Stimulated activated CD8-positive, alpha-beta memory T cell treated with anti-CD3 and anti-CD28 coated beads, Interleukin-4, amount 100 ng/mL, for 1 hour (primary cell): ENCODE measurements at regions not wholly inside any gene's neighbourhood (a gene's known extent, or its start where the extent isn't known, plus 50 kb on each side); places are given as distances from the start of the nearest gene placed in this dataset.

Source experiments
- DNase-seq, 2 donors: peaks; one replicate each; pipeline ENCODE4 v3.0.0-alpha.2; 2020; ENCODE audit warnings: low read depth in 2 of 2, low spot score in 1 of 2

DNA sequence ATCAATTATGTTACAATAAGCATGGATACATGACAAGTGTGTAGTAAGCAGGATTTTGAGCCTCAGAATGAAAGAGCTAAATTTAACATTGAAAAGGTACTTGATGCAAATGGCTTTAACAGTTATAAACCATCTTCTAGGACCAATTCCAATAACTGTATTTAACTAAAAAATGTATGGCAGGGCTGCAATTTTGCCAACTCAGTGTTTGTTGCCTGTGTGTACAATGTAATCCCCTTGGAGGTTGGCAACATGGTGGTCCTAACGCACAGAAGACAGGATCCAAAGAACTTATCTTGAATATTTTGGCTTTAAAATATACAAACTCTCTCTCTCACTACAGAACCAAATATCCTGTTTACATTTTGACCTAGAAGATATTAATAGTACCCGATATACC, 2314.1 kb downstream of the LRRC4C start:
- no peak for DNase-seq

DNA sequence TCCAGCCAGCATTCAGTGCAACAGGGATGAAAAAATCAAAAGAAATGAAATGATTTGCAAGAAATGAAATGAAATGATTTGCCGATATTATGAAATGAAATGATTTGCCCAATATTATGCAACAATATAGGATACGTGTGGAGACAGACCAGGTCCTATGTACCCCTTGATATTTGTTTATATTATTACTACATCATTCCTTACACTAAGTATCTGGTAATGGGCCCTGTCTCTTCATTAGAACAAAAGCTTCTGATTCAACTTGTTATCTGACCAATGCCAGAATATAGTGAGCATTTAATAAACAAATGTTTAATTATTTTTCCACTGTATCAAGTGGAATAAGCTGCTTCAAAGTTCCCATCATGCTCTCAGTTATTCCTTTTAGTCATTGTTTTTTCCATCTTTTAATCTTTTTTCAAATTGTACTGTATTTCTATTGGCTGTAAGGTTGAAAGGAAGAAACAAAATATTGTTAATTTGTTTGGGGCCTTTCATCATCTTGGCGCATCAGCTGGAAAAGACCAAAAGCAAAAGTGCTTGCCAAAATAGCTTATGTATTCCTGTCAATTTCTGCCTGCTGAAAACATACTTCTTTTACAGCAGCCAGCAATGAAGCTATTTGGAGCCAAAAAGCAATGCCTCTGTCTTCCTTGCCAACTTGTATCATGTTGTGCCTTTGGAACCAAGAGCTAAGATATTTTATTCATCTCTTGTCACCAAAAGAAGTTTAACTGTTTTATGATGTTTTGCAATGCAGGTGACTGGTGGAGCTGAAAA, 2314.9 kb downstream of the LRRC4C start:
- no peak for DNase-seq

DNA sequence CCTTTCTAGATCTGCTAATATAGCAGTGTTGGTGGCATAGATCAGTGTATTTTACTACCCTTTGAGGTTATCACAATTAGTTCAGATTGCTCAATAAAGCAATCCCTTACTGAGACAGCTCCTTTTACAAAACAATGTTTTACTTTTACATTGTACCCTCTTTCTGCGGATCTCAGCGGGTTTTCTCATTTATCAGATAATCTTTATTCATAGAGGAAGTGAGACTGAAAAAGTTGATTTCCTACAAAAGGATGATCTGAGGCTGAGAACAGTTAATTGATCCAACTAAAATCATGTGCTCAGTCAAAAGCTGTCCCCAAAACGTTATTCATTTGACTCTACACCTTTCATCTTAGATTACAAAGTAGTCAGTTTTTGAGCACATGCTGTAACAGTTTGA, 2319.9 kb downstream of the LRRC4C start:
- no peak for DNase-seq

DNA sequence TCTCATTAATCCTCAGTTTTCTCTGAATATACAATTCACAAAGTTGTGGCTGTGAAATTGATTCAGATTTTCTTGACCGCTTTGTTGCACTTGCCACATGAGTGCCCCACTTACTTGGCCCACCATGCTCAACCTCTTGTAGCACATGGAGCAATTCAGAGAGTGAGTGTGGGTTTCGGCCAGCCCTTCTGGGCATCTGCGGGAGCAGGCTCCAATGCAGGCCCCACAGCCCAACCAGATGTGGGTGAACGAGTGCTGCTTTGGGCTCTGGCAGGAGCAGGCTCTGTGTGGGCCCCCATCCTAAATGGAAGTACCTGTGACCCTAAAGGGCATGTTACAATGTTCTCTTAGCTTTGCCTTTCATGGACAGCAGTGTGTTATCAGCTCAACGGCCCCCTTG, 2338.6 kb downstream of the LRRC4C start:
- no peak for DNase-seq

DNA sequence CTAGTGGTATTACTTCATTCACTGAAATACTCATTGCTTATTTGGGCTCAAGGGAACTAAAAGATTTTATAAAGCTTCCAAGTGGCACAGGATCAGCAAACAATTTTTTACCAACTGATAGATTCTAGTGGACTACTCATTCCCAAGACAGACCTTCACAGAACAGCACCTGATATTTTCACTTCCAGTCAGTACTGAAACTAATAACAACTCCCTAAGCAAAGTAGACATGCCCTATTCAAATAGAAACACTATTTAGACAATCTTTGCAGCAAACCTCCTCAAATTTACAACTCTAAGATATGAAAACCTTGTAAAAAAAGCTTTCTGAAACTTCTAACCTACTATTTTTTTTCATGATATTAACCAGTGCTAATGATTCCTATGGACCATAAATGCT, 2345.8 kb downstream of the LRRC4C start:
- no peak for DNase-seq

DNA sequence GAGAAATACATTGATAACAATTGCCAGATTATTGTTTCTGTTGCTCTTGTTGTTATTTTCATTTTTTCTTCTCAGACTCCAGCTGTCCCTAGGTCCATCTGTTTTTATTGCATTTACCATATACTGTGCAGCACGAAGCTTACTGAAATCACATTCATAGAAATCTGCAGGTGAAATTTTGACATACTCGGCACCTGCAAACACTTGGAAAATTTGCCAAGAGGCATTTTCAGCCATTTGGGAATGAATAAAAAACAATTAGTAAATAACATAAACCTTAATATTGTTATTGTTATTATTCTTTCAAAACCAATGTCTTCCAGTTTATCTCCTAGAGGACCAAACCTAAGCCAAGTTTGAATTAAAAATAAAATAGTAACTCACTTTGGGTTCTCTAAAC, 2357.2 kb downstream of the LRRC4C start:
- DNase-seq: no peak

DNA sequence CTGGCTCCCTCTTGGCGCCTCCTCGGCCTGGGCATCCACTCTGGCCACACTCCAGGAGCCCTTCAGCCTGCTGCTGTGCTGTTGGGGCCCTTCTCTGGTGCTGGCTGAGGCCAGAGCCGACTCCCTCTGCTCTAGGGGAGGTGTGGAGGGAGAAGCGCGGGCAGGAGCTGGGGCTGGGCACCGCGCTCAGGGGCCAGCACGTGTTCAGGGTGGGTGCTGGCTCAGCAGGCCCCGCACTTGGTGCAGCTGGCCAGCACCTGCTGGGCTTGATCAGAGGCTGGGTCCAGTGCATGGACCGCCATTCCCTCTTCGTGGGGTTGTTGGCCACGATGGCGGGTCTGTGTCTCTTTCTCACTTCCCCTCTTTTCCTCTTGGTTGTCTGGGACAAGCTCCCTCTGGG, 2381.0 kb downstream of the LRRC4C start:
- DNase-seq: no peak

DNA sequence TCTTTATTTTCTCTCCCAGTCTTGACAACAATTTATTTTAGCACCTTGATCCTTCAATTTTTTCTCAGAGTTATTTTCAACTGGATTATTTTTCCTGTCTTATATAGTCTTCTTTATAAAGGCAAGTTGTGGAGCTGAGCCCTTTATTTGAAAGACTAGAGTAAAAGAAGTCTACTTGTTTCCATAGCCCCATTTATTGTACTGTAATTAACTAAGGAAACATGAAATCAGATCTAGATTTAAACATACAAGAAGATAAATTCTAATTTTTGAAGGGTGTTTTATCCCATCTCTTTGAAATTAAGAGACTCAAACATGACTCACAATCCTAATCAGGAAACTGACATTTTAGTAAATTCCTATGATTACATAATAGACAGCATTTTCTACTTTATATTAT, 2421.8 kb downstream of the LRRC4C start:
- DNase-seq: no peak

DNA sequence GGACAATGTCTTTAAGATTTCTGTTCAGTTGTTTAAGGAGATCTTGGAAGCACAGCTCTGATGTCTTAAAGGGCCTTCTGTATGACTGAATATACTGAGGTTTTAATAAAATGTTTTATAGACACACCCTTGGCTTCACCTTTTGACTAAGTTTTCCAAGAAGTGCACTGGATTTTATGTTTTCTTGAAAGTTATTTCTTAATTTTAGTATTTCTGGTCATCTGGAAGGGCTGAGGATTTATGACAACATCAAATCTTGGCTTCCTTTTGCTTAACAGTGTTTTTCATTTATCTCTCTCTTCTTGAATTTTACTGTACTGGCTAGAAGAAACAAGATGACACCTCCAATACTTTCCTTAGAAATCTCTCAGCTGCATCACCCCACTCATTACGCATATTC, 2423.4 kb downstream of the LRRC4C start:
- no peak for DNase-seq

DNA sequence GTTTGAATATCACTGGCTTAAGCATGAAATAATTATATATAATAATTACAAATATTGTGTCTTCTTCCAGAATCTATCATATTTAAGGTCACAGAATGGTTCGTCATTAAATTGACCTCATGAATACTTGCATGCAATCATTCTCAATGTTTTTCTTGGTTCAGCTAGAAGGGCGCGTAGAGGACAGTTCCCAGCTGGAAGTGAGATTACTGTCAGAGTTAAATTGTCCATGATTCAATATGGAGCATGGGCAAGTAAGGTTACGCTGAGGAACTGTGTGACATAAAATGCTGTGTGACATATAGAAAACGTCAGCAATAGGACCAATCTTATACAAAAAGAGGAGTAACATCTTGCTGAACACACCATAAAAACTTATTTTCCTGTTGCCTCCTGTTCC, 2423.5 kb upstream of the RAG2 start:
- DNase-seq: no peak

DNA sequence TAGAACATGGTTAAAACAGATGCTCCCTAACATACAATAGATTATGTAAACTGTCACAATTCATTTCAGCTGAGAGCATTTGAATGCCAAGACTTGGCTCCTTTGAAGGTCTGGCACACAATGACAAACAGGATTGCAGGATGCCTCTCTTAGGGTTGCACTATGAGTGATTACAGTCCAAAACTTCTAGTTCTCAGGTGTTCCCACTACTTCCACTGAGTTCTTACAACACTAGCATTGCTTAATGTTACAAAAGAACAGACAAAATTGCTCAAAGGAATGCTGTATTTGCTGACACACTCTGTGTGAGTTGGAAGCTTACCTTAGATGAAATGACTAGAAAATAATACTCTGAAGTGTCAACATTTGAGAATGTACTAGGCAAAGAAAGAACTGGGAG, 2413.8 kb upstream of the RAG2 start:
- no peak for DNase-seq

DNA sequence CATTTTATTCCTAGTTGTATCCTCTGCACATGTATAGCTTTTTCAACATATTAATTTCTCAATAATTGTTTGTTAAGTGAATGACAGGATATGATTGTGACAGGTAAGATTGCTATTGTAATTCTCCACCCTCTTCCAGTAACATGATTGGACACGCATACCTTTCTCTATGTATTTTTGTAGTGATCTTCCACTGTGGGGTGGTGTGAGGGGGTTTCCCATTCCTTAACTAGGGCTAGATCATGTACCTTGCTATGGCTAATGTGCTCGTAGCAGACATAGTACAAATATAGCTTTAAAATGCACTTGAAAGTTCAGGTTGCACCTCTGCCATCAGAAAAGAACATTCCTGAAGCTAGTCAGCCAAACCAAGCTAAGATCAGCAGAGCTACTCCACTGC, 2392.8 kb upstream of the RAG2 start:
- no peak for DNase-seq

DNA sequence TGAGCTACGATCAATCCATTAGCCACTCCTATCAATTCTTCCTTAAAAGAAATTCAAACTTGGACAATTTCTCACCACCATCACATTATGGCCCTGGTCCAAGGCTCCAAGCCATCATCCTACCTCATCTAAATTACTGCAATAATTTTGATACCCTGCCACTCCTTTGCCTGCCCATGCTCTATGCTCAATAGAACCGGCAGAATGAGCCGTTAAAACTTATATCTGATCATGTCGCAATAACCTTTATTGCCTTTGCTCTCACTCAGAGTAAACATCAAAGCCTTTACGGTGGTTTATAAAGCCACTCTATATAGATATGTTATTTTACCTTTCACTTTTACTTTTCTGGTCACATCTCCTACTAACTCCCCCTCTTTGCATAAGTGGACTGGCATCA, 2392.1 kb upstream of the RAG2 start:
- DNase-seq: no peak

DNA sequence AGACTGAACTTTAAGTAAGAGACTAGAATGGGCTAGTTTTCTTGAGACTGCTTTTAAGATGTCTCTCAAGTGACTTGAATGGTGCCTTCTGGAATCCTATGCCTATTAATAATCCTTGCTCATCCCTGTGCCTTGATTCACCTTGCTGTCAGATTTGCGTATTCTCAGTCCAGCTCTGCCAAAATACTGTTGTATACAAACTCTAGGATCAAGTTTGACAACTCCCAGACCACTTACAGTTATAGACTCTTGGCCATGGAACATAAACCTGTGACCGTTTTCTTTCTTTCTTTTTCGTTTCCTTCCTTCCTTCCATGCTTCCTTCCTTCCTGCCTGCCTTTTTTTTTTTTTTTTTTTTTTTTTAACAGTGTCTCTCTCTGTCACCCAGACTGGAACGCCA, 2390.9 kb upstream of the RAG2 start:
- DNase-seq: no peak

DNA sequence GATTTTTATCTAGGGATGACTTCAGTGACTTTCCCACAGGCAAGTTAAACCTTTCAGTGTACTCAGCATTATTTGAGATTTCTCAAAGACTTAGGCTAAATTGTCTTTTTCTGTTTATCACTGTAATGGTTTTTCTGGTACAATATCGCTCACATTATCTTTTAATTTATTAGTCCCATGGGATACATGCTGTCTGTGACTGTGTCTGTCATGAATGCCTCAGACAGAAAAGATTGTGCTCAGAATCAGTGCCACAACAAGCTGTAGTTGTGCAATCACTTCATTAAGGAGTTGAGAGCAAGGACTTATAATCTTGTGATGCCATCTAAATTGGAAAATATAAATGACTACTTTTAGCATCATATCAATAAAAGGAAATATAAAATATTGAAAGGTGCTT, 2374.2 kb upstream of the RAG2 start:
- DNase-seq: no peak

DNA sequence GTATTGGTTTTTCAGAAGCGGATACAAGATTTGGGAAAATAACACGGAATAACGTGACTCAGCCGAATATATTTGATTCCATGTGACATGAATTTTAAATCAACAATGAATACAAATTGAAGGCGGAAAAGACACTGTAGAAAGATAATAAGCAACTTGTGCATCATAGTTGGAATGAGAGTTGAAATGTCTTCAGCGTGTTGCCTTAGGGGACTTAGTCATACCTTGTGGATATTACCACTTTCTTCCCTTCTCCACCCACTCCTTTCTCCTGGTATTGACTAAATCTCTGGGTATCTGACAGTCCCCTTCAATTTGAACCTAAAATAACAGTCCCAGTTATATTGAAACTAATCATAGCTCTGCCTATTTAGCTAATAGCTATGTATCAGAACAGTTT, 2373.1 kb upstream of the RAG2 start:
- DNase-seq: no peak

DNA sequence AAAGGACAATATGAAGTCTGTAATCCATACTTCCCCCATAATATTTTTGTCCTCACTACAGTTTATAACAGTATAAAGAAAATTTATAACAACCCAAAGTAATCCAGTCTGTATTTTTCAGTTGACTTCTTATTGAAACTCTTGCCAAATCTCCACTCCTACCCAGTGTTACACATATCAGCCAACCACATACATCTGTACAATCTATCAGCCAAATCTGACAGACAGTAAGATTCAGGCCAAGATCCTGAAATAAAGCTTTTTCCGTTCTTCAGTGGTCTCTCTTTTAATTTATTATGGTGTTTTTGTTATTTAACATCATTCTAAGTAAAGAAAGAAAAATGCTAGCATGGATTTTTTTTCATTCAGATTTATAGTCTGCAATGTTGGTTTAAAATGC, 2370.9 kb upstream of the RAG2 start:
- no peak for DNase-seq

DNA sequence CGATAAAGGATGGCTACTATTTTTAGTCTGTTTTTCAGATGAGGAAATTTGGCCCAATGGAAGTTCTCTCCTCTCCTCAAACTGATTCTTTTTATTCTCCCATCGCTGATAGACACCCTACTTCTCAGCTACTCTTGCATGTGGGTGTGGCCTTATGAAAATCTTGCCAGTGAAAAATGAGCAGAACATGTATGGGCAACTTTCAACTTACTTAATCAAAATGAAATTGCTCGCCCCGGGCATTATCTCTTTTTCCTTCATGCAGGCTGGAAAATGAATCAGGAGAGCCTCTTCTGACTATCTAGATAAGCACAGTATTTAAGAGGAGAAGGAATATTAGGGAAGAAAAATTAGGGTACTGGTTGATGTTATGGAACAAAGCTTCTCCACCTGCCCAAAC, 2354.7 kb upstream of the RAG2 start:
- no peak for DNase-seq

DNA sequence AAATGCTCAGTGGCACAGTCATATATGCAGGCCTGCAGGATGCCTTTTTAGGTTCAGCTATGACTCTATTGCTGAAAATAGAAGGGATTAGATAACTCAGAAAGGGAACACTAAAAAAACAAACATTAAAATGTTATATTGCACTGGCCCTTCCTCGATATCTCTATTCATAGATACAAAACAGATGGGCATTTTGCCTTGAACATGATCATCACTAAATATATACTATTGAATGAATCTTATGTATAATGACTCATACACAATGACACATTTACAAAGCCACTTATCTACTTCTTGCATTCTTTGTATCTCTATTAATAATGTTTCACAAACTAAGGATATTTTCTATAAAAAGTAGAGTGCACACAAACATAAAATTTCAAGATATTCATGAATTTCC, 2352.8 kb upstream of the RAG2 start:
- DNase-seq: no peak

DNA sequence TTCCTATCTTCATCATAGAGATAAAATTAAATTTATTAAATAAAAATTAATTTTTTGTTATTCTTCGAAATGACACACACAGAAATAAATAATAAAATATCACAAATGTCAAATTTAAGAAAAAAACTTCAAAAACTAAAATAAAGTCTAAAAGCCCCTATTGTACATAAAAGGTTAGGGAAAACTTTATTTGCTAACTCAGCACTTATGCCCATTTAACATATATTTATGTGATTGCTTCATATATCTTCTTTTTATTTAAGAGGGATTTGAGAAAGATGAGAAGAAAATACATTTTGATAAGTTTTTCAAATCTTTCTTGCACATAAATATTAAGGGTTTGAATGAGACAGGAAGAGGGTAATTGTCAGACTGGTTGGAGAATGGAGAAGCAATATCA, 2350.4 kb upstream of the RAG2 start:
- no peak for DNase-seq

DNA sequence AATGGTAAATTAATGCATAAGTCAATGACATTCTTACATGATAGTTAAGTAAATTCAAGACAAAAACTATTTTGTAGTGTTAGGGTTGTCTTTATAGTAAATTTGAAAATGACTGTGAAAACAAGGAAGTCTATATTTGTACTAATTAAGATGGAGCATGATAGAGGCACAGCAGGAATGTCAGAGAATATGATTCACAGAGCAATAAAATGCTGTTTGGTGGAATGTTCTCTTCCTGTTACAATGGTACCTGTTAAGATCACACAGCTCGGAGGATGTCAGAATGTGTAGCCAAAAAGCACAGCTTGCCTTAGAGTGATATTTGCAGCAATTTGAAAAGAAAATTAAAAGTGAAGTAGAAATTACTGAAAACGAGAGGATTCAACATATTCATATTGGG, 2339.7 kb upstream of the RAG2 start:
- DNase-seq: no peak

DNA sequence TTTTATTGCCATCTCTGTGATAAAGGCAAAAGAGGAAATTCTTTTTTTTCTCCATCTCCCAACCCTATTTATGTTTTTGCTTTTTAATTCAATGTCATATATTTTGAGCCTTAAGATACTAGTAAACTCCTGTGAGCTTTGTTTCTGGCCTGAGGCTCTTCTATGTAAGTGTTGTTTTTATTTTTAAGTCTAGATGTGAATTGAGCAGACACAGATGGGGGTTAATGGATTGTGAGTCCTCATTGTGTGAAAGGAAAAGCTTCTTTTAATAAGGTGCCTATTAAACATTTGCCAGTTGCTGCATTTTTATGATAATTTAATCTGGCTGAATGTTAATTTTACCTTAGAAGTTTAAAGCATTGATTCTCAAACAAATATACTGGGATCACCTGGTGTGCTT, 2337.9 kb upstream of the RAG2 start:
- no peak for DNase-seq

DNA sequence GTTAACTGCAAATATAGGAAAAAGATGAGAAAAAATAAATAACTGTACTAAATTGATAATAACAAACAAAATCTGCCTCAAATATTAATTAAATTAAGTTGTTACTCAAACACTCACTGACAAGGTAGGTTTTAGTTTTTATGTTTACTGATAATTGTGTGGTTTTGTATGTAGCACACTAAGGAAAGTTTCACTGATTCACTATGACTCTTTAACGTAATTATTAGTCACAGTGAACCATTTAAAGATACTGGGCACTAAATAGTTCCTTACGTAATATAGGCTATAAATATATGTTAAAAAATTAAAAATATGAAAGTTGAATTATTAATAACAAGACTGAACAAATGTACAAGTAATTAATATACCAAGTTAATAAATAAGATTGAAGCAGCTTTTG, 2330.0 kb upstream of the RAG2 start:
- no peak for DNase-seq

DNA sequence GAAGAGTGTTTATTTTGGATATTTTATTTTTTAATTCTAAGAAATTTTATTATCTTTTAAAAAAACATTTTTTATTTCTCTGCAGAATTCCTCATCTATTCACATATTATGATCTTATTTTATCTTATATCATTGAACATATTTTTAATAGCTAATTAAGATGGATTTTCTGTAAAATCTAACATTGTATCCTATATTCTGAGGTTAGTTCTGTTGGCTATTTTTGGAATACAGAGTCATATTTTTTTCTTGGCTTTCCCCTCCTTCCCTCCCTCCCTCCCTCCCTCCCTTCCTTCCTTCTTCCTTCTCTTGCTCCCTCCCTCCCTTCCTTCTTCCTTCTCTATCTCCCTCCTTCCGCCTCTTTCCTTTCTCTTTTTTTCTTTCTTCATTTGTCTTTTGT, 2326.6 kb upstream of the RAG2 start:
- no peak for DNase-seq
